NK-92 treated with Interleukin-12 subunit alpha and Interleukin-12 subunit beta, amount 100 ng/mL, for 24 hours (cell line): ENCODE measurements at regions not wholly inside any gene's neighbourhood (a gene's known extent, or its start where the extent isn't known, plus 50 kb on each side); places are given as distances from the start of the nearest gene placed in this dataset.

Source experiments
- DNase-seq: peaks from one replicate; lab custom pipeline; 2025; lab: John Stamatoyannopoulos, UW

- DNase-seq = no peak
Measured at GRCh38 chr6:85192596-85192995, 257.3 kb upstream of the NT5E start.

GRCh38 chr6:85192186-85192585, 257.7 kb upstream of the NT5E start:
- DNase-seq = no peak

- no peak for DNase-seq
Measured at GRCh38 chr6:85191656-85192055, 258.2 kb upstream of the NT5E start.

- DNase-seq = no peak
Measured at GRCh38 chr6:85186546-85187175, 263.2 kb upstream of the NT5E start.

- DNase-seq = no peak
Measured at GRCh38 chr6:85185977-85186376, 263.9 kb upstream of the NT5E start.

- DNase-seq = no peak
Measured at GRCh38 chr6:85183841-85184240, 266.0 kb upstream of the NT5E start.

GRCh38 chr6:85172705-85173104, 277.2 kb upstream of the NT5E start:
- no peak for DNase-seq

- no peak for DNase-seq
Measured at GRCh38 chr6:85172161-85172560, 277.7 kb upstream of the NT5E start.

- DNase-seq = no peak
Measured at GRCh38 chr6:85169189-85169588, 280.7 kb upstream of the NT5E start.

GRCh38 chr6:85168146-85168545, 281.7 kb upstream of the NT5E start:
- DNase-seq = no peak

- no peak for DNase-seq
Measured at GRCh38 chr6:85166114-85166741, 283.7 kb upstream of the NT5E start.

- no peak for DNase-seq
Measured at GRCh38 chr6:85163156-85164080, 286.5 kb upstream of the NT5E start.

GRCh38 chr6:85157311-85157710, 292.6 kb upstream of the NT5E start:
- no peak for DNase-seq

- no peak for DNase-seq
Measured at GRCh38 chr6:85143676-85144075, 306.2 kb upstream of the NT5E start.

- DNase-seq = no peak
Measured at GRCh38 chr6:85137865-85138264, 312.0 kb upstream of the NT5E start.

GRCh38 chr6:85136310-85136709, 313.6 kb upstream of the NT5E start:
- DNase-seq = no peak

GRCh38 chr6:85135376-85136094, 314.3 kb upstream of the NT5E start:
- DNase-seq = no peak

GRCh38 chr6:85134172-85134571, 315.7 kb upstream of the NT5E start:
- no peak for DNase-seq

- DNase-seq = no peak
Measured at GRCh38 chr6:85132091-85132490, 317.8 kb upstream of the NT5E start.

GRCh38 chr6:85130743-85131142, 319.1 kb upstream of the NT5E start:
- DNase-seq = no peak

GRCh38 chr6:85129881-85130280, 320.0 kb upstream of the NT5E start:
- DNase-seq = no peak

- DNase-seq = no peak
Measured at GRCh38 chr6:85128781-85129180, 321.1 kb upstream of the NT5E start.
